Stimulated activated CD4-positive, alpha-beta T cell treated with anti-CD3 and anti-CD28 coated beads, TNF-alpha, amount 100 ng/mL, for 48 hours (primary cell): ENCODE measurements at regions not wholly inside any gene's neighbourhood (a gene's known extent, or its start where the extent isn't known, plus 50 kb on each side); places are given as distances from the start of the nearest gene placed in this dataset.
"Not testable (repeated sequence)": the region's sequence is repeated elsewhere in the genome, so short reads cannot be mapped to it uniquely, and the experiment has no call there.

Experiments
- DNase-seq, 3 donors: peaks; one replicate each; pipeline ENCODE4 v3.0.0-alpha.2; 2020; ENCODE audit warnings: low read depth in 3 of 3

DNA sequence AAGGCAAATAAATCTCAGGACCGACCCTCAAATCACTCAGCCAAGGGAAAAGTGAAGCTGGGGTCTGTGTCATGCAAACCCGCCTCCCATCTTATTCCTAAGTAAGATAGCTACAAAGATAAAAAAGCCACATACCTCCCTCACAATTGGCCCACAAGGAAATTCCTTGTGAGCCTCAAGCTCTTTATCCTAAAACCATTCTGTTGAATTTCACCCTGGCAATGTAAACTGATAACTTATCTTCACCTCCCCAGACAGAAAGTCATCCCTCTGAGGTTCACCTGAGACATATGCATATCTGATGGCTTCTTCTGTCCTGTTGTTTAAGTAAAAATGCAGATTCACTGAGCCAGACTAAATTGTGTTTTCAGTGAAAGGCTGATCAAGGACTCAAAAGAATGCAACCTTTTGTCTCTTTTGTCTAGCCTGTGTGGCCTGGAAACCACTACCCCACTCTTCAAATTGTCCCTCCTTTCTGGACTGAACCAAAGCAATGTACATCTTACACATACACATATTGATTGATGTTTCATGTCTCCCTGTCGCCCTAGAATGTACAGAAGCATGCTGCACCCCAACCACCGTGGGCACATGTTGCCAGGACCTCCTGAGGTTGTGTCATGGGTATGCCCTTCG is 91.3 kb downstream of the MFAP3L start:
- DNase-seq = no peak

- DNase-seq = no peak
These were observed 92.7 kb downstream of the MFAP3L start for GRCh38 chr4:169933531-169933930.

DNA sequence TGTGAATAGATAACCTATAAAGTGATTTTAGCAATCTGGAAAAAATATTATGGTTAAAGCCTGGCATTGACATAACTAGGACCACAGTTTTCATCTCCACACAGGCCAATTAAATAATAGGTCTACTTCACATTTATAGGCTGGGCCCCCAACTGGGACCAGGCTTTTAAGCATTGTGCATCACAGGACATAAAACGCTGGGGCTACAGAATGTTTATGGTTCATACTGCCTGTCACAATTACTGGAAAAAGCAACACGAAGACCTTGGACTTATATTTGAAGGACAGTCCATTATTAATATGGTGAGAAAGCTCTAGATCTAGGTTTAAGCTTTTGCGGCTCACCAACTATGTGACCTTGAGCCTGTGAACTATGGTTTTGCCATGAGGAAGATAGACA is 94.2 kb downstream of the MFAP3L start:
- DNase-seq = no peak

GRCh38 chr4:169930755-169931154 is 95.4 kb downstream of the MFAP3L start:
- not testable (repeated sequence) for DNase-seq

- no peak for DNase-seq
These were observed 98.9 kb downstream of the MFAP3L start for GRCh38 chr4:169927280-169927679.

- DNase-seq = no peak
These were observed 100.5 kb downstream of the MFAP3L start for GRCh38 chr4:169925678-169926077.

GRCh38 chr4:169922632-169923276 is 103.4 kb downstream of the MFAP3L start:
- no peak for DNase-seq

- DNase-seq = no peak
These were observed 104.5 kb downstream of the MFAP3L start for GRCh38 chr4:169921732-169922131.

- no peak for DNase-seq
These were observed 105.0 kb downstream of the MFAP3L start for GRCh38 chr4:169921237-169921636.

DNA sequence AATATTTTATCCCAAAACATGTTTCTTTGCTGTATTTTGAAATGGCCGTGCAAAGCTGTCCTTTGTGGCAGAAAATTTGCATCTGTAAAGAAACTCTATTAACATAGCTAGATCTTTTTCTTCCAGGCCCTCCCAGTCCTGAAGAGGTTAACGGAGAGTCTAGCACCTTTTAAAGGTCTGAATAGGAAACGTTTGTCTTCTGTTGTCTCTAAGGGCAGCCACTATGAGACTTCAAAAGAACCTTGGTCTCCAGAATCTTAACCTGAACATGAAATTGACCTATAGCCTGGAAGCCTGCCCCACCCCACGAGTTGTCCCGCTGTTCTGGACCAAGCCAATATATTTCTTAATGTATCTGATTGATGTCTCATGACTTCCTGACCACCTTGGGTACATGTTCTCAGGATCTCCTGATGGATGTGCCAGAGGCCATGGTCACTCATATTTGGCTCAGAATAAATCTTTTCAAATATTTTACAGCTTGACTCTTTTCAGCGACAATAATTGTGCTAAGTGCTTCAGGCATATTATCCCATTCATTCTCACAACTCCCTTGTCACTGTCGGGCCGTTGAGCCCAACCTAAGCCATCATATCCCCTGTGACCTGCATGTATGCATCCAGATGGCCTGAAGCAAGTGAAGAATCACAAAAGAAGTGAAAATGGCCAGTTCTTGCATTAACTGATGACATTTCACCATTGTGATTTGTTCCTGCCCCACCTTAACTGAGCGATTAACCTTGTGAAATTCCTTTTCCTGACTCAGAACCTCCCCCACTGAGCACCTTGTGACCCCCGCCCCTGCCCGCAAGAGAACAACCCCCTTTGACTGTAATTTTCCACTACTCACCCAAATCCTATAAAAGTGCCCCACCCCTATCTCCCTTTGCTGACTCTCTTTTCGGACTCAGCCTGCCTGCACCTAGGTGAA is 106.7 kb downstream of the MFAP3L start:
- not testable (repeated sequence) for DNase-seq

- no peak for DNase-seq
These were observed 110.7 kb downstream of the MFAP3L start for GRCh38 chr4:169915545-169915944.

- DNase-seq = no peak
These were observed 111.3 kb downstream of the MFAP3L start for GRCh38 chr4:169914866-169915265.

DNA sequence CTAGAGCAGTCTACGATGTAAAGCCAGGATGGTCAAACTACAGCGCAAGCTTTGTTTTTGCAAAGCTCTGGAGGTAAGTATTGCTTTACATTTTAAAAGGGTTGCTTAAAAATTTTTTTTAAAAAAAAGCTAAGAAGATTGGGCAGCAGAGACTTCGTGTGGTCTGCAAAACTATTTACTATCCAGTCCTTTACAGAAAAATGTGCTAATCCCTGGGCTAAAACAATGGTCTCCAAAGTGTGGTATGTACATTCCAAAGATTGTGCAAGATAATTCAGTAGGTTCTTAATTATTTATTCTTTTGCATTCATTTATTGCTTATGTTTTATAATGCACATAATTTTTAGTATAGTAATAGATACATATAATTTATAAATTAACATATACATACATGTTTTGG is 113.2 kb downstream of the MFAP3L start:
- DNase-seq = no peak

DNA sequence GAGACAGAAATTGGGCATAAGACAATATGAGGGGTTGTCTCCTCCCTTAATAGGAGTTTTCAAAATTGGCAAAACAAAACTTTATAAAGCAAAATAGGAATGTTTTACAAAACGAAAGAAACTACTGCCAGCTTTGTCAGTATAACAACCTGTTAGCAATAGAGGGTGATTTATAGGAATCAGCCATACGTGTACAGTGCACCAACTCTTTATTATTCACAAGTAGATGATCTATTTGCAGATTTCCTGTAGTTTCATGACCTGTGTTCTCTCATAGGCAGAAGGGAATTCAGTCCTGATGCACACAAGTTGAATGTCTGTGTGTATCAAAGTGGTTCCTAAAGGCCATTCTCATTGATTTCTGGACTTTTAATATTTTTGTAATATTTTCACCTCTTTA is 116.3 kb downstream of the MFAP3L start:
- no peak for DNase-seq

DNA sequence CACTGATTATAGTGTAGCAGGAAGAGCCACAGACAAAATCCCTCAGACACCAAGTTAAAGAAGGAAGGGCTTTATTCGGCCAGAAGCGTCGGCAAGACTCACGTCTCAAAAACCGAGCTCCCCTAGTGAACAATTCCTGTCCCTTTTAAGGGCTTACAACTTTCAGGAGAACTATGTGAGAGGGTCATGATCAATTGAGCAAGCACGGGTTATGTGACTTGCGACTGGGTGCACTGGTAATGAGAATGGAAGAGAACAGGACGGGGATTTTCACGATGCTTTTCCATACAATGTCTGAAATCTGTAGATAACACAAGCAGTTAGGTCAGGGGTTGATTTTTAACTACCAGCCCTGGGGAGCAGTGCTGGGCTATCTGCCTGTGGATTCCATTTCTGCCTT is 116.7 kb downstream of the MFAP3L start:
- DNase-seq = no peak

- DNase-seq = no peak
These were observed 118.5 kb downstream of the MFAP3L start for GRCh38 chr4:169907705-169908104.

GRCh38 chr4:169906821-169907220 is 119.4 kb downstream of the MFAP3L start:
- DNase-seq = no peak

GRCh38 chr4:169906104-169906503 is 120.1 kb downstream of the MFAP3L start:
- DNase-seq = no peak

DNA sequence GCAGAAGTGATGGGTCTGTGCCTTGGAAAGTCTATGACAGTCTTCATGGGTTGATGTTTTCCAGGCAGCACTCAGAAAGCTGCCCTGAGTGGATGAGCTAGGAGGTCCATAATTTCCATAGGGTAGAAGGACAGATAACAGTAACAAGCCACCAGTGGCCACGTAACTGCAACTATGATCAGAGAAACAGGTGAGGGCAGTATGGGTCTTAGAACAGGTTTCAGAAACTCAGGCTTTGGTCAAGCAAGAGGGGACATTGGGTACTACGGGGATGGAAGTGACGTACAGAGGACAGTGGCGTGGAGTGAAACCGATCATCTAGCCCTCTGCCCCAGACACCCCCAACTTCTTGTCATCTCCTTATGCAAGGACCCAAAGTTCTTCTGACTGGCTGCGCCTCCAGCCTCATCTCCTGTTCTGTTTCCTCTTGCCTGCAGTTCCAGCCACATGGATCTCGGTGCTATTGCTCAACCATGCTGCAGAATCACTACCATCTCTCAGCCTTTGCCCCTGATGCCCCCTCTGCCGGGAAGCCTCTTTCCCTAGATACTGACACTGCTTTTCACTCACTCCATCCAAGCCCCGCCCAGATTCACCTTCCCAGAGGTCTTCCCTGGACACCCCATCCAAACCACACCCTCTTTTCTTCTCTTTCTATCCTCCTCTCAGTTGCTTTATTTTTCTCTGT is 123.4 kb downstream of the MFAP3L start:
- DNase-seq = no peak

GRCh38 chr4:169900241-169900845 is 125.9 kb downstream of the MFAP3L start:
- DNase-seq = no peak

DNA sequence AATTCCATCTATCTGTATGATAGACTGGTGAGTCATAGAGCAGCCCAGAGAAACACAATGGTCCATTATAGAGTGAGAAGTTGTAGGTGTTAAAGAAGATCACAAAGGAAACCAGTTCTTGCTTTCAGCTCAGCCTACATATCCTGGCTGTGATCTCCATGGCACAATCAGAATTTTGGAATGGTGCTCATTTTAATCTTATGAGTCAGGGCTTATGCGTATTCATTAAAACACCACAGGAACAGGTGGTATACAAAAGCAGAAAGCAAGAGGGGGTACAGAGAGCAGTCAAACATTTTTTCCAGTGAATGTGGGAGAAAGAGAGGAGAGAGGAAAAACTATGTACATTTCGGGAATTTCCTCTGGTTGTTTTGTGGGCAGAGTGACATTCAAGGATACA is 126.9 kb downstream of the MFAP3L start:
- no peak for DNase-seq

DNA sequence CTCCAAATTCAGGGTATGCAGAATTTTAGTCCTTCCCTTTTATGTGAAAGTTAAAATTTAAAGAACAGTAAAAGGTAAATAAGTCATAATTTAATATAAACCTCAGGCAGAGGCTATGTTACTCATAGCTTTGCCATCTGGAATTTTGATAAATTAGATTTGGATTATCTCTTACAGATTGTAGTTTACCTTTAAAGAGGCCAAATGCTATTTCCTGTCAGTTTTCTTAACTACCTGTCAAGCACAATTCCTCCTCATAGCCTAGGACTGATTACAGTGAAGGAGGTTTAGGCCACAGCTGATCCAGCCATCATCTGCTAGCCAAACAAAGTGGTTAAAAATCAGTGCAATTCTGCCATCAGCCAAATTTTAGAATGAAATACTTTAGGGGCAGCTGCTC is 128.1 kb downstream of the MFAP3L start:
- no peak for DNase-seq
